B cell (primary cell): ENCODE measurements at regions not wholly inside any gene's neighbourhood (a gene's known extent, or its start where the extent isn't known, plus 50 kb on each side); places are given as distances from the start of the nearest gene placed in this dataset.

Source experiments
- CTCF ChIP-seq: fragments of 200-600 bp; IDR thresholded peaks from one replicate; pipeline ENCODE4 v1.8.0; 2022; ENCODE audit warnings: antibody characterized with exemption, mild to moderate bottlenecking
- EZH2 ChIP-seq: IDR thresholded peaks from 2 replicates; pipeline ENCODE4 v1.6.1; 2012; ENCODE audit warnings: borderline replicate concordance, low read depth, mild to moderate bottlenecking, moderate library complexity, low read length; ENCODE audit not compliant: insufficient read depth, poor library complexity, severe bottlenecking

- TF ChIP-seq CTCF (no peak), EZH2 (no peak)
Measured at GRCh38 chr1:193402037-193402436, 215.6 kb upstream of the B3GALT2 start.
